Fibroblast of lung (primary cell): ENCODE measurements at regions not wholly inside any gene's neighbourhood (a gene's known extent, or its start where the extent isn't known, plus 50 kb on each side); places are given as distances from the start of the nearest gene placed in this dataset.

Experiments
- EZH2 ChIP-seq: IDR thresholded peaks from 2 replicates; pipeline ENCODE4 v1.5.1; 2012; ENCODE audit warnings: low read length, control low read depth, mild to moderate bottlenecking; ENCODE audit errors: missing control alignments
- TF ChIP-seq, protein P1 (sequence below), 2 donors: IDR thresholded peaks in 1 of 2; conservative IDR thresholded peaks in 1 of 2; 1 replicate in 1 of 2; 2 replicates in 1 of 2; pipeline ENCODE4 v1.5.1; 2011 to 2012; ENCODE audit warnings: low read length in 2 of 2, control low read depth in 1 of 2, inconsistent platforms in 1 of 2, low read depth in 1 of 2, mild to moderate bottlenecking in 1 of 2

DNA sequence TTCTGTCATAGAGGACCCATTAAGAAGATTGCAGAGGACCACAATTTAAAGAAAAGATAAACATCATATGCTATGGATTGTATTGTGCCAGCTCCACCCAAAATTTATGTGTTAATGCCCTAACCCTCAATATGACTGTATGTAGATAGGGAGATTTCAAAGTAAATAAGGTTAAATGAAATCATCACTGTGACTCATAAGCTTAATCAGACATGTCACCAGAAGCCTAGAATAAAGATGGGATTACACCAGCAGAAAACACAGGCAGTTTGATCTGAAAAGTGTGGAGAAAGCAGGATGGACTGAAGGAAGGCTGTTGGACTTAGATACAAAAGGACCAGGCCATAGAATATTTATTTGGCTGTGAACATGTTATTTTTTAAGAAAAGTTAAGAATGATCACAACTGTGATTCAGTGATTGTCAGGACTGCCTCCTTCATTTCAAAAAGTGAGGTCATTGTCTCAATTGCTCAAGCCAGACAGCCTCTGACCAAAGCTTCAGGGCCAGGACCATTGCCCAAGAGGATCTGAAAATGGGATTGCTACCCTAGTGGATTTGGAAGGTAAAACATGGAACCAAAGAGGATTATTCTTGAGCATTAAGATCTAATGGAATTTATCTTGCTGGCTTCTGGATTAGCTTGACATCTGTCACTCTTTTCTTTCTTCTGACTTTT, 270.8 kb upstream of the POM121L12 start:
- TF ChIP-seq EZH2 = no peak
- TF ChIP-seq, protein P1, sequence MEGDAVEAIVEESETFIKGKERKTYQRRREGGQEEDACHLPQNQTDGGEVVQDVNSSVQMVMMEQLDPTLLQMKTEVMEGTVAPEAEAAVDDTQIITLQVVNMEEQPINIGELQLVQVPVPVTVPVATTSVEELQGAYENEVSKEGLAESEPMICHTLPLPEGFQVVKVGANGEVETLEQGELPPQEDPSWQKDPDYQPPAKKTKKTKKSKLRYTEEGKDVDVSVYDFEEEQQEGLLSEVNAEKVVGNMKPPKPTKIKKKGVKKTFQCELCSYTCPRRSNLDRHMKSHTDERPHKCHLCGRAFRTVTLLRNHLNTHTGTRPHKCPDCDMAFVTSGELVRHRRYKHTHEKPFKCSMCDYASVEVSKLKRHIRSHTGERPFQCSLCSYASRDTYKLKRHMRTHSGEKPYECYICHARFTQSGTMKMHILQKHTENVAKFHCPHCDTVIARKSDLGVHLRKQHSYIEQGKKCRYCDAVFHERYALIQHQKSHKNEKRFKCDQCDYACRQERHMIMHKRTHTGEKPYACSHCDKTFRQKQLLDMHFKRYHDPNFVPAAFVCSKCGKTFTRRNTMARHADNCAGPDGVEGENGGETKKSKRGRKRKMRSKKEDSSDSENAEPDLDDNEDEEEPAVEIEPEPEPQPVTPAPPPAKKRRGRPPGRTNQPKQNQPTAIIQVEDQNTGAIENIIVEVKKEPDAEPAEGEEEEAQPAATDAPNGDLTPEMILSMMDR (conservative IDR thresholded peaks at IDR 0.05 in 1 of 2, IDR thresholded peaks at IDR 0.05 in 1 of 2; ENCODE audit: low read depth in 1 of 2, low read length in 2 of 2) = no peak
